GM12873 (cell line): ENCODE measurements at regions not wholly inside any gene's neighbourhood (a gene's known extent, or its start where the extent isn't known, plus 50 kb on each side); places are given as distances from the start of the nearest gene placed in this dataset.

ENCODE experiments used
- TF ChIP-seq, protein P1 (sequence below): IDR thresholded peaks from 2 replicates; pipeline ENCODE4 v1.5.1; 2012; ENCODE audit warnings: low read depth, mild to moderate bottlenecking, moderate library complexity, low read length, control low read depth; ENCODE audit not compliant: insufficient read depth; ENCODE audit errors: missing control alignments

DNA sequence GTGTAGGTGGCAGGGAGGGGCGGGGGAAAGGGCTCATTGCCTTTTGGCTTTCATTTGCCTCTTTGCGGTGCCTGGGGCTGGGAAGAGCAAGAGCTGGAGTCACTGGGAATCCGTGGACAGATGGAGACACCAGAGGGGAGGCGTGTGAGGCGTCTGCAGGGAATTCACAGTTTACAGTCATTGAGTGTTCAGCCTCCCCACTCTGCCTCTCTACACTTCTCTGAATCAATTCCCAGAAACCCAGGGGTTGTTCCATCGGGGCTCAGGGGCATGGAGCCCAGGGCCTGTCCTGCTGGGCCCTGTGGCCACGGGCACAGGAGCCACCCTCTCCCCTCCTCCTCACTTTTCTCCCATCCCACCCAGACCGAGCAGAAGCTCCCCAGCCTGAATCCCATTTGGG lies 160.5 kb upstream of the NAV2 start:
- TF ChIP-seq, protein P1, sequence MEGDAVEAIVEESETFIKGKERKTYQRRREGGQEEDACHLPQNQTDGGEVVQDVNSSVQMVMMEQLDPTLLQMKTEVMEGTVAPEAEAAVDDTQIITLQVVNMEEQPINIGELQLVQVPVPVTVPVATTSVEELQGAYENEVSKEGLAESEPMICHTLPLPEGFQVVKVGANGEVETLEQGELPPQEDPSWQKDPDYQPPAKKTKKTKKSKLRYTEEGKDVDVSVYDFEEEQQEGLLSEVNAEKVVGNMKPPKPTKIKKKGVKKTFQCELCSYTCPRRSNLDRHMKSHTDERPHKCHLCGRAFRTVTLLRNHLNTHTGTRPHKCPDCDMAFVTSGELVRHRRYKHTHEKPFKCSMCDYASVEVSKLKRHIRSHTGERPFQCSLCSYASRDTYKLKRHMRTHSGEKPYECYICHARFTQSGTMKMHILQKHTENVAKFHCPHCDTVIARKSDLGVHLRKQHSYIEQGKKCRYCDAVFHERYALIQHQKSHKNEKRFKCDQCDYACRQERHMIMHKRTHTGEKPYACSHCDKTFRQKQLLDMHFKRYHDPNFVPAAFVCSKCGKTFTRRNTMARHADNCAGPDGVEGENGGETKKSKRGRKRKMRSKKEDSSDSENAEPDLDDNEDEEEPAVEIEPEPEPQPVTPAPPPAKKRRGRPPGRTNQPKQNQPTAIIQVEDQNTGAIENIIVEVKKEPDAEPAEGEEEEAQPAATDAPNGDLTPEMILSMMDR = no peak

DNA sequence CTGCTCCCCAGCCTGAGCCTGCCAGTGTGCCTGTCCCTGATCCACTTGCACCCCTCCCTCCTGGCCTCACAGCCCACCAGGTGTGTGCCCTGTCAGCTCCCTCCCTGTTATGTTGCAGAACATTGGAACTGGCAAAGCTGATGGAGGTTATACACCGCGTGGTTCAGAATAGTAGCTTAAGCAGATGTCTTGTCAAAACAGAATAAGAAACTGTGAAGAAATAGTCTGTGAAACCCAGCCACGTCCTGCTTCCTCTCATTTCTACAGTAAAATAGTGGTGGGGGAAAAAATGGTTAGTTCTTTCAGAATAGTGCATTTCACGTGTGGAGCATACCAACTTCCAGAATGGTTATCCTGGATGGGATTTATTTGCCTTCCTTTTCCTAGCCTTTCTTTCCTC lies 161.2 kb upstream of the NAV2 start:
- TF ChIP-seq, protein P1 = no peak

DNA sequence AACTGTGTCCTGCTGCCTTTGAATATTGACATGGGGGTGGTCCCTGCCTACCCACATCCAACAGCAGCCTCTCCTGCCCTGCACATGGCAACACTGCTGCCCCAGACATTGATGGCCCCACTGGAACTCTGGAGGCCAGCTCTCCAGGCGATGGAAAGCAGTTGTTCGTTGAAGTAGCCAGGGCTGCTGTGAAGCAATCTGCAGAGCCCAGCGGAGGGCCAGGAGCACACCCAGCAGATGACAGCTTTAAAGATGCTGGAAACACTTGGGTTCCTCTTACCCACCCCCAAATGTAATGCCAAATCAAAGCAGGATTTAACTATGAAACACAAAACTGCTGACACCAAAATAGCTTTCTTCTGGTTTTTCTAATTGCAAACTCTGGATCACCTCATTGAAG lies 165.6 kb upstream of the NAV2 start:
- TF ChIP-seq, protein P1 = no peak

DNA sequence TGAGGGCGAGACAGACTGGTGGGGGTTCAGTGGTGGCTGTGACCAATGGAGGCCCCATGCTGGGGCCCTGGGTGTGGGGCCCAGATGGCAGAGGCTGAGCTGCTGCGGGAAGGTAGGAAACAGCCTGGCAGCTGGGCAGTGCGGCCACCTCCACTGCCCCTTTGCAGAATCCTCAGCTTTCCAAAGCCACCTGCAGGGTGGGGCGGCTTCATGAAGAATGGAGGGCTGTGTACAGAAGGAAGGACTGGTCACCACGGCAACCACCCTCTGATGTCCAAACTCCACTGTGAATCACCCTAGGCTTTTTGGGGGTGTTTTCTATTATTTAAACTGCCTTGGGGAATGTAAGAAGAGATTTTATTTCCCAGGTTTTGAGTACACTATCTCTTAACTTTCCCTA lies 166.3 kb upstream of the NAV2 start:
- TF ChIP-seq, protein P1 = no peak

DNA sequence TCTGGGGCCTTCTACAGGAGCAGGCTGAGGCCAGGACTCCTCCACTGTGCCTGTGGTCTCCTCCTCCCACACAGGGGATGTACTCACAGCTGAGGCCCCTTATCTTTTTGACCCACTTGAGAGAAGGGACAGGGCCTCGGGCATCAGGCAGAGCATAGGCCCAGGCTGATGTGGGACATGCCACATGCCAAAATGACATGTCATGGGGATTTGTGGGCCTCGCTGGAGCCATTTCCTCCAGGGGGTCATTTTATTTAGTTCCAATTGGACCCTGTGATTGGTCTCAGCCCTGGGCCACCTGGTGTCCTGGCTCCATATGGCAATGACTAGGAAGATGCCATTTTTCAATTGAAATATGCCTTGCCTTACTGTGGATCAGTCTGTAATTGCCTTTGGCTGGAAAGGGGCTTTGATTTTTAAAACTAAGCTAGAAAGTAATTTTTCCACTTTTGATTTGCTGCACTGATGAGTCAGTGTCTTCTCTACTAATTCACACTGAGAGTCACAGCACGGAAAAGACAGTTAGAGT lies 171.1 kb upstream of the NAV2 start:
- TF ChIP-seq, protein P1 = no peak

DNA sequence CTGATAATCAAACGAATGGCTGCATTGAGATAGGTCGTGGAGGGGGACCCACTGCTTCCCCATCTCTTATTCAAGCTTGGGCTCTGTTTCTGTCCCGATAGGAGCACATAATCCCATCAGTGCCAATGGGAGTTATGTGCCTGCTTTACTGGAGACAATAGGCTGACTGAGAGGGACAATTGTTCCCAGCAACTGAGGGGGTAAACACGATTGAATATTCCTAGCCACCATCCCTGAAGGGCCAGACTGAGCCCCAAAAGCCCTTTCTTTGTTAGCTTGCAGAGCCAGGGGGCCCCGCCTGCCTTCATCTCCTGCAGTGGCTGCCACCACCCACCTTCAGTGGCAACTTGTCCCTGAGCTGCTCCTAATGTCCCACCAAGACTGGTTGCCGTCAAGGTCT lies 172.8 kb upstream of the NAV2 start:
- TF ChIP-seq, protein P1 = no peak

DNA sequence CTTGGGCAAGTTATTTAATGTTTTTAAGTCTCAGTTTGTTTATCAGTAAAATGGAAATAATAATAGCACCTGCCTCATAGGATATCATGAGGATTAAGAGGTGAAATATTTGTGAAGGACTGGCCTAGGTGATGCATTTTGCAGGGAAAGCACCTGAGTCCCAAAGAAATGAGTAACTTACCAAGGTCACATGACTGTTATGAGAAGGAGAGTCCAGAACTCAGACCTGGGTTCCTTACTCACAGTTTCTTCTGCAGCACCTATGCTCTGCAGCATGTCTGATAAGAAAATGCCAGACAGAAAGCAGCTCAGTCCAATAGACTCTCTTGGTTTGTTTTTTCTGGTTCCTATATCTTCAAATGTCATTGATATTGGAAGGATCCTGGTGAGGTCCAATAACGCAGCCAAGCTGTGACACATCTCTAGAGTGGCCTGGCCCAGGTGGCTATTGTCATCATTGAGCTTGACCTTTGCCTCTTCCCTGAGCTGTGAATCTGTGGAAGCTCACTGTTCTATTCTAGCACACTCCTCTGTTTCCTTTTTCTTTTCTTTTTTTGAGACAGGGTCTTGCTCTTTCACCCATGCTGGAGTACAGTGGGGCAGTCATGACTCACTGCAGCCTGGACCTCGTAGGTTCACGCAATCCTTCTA lies 174.7 kb upstream of the NAV2 start:
- TF ChIP-seq, protein P1 = no peak
